NCI-H748 treated with DMSO at 0.1 percent for 48 hours (cell line): ENCODE measurements at regions not wholly inside any gene's neighbourhood (a gene's known extent, or its start where the extent isn't known, plus 50 kb on each side); places are given as distances from the start of the nearest gene placed in this dataset.
"Not testable (repeated sequence)": the region's sequence is repeated elsewhere in the genome, so short reads cannot be mapped to it uniquely, and the experiment has no call there.

Experiments used
- DNase-seq: peaks from one replicate; lab custom pipeline; 2025; lab: John Stamatoyannopoulos, UW

- DNase-seq = no peak
These were observed 262.7 kb downstream of the MATN1 start for GRCh38 chr1:30460661-30461060.

- DNase-seq = not testable (repeated sequence)
These were observed 264.5 kb downstream of the MATN1 start for GRCh38 chr1:30458730-30459485.

GRCh38 chr1:30452925-30453324 is 270.5 kb downstream of the MATN1 start:
- DNase-seq = no peak

- DNase-seq = no peak
These were observed 271.2 kb downstream of the MATN1 start for GRCh38 chr1:30452170-30452569.

GRCh38 chr1:30451532-30452125 is 271.8 kb downstream of the MATN1 start:
- DNase-seq = no peak

- DNase-seq = no peak
These were observed 272.6 kb downstream of the MATN1 start for GRCh38 chr1:30450818-30451233.

GRCh38 chr1:30450148-30450817 is 273.1 kb downstream of the MATN1 start:
- DNase-seq = no peak

GRCh38 chr1:30449428-30450147 is 273.8 kb downstream of the MATN1 start:
- DNase-seq = no peak

- DNase-seq = no peak
These were observed 274.4 kb downstream of the MATN1 start for GRCh38 chr1:30449003-30449402.

GRCh38 chr1:30447701-30448100 is 275.7 kb downstream of the MATN1 start:
- no peak for DNase-seq

GRCh38 chr1:30447080-30447479 is 276.3 kb downstream of the MATN1 start:
- no peak for DNase-seq

- no peak for DNase-seq
These were observed 276.9 kb downstream of the MATN1 start for GRCh38 chr1:30446508-30446907.

- no peak for DNase-seq
These were observed 277.3 kb downstream of the MATN1 start for GRCh38 chr1:30446095-30446494.

GRCh38 chr1:30445449-30445848 is 277.9 kb downstream of the MATN1 start:
- no peak for DNase-seq

GRCh38 chr1:30444850-30445249 is 278.5 kb downstream of the MATN1 start:
- DNase-seq = no peak

GRCh38 chr1:30444401-30444800 is 279.0 kb downstream of the MATN1 start:
- no peak for DNase-seq

- not testable (repeated sequence) for DNase-seq
These were observed 285.1 kb downstream of the MATN1 start for GRCh38 chr1:30438274-30438673.

- DNase-seq = no peak
These were observed 286.3 kb downstream of the MATN1 start for GRCh38 chr1:30437059-30437576.

- DNase-seq = no peak
These were observed 295.8 kb downstream of the MATN1 start for GRCh38 chr1:30427545-30427944.

GRCh38 chr1:30425046-30425445 is 298.3 kb downstream of the MATN1 start:
- no peak for DNase-seq

- no peak for DNase-seq
These were observed 299.8 kb downstream of the MATN1 start for GRCh38 chr1:30423570-30423969.

GRCh38 chr1:30422251-30422650 is 301.1 kb downstream of the MATN1 start:
- no peak for DNase-seq
